ENCODE measurements at regions not wholly inside any gene's neighbourhood (a gene's known extent, or its start where the extent isn't known, plus 50 kb on each side); places are given as distances from the start of the nearest gene placed in this dataset.
"Not testable (repeated sequence)": the region's sequence is repeated elsewhere in the genome, so short reads cannot be mapped to it uniquely, and the experiment has no call there.

GRCh38 chr7:39758234-39758970 lies 135.0 kb downstream of the RALA start:
- DNase-seq (ENCODE audit: low spot score) = no peak

- DNase-seq (ENCODE audit: low spot score) = no peak
These were observed 138.1 kb downstream of the RALA start for GRCh38 chr7:39761449-39761848.

GRCh38 chr7:39762466-39762865 lies 139.1 kb downstream of the RALA start:
- DNase-seq (ENCODE audit: low spot score) = not testable (repeated sequence)

GRCh38 chr7:39762881-39763280 lies 139.5 kb downstream of the RALA start:
- not testable (repeated sequence) for DNase-seq (ENCODE audit: low spot score)

GRCh38 chr7:39765833-39766232 lies 142.5 kb downstream of the RALA start:
- DNase-seq (ENCODE audit: low spot score) = not testable (repeated sequence)

GRCh38 chr7:39768439-39768838 lies 145.1 kb downstream of the RALA start:
- not testable (repeated sequence) for DNase-seq (ENCODE audit: low spot score)

GRCh38 chr7:39774341-39774851 lies 151.0 kb downstream of the RALA start:
- DNase-seq (ENCODE audit: low spot score) = not testable (repeated sequence)

- DNase-seq (ENCODE audit: low spot score) = peak; percentile 68
These were observed 158.2 kb downstream of the RALA start for GRCh38 chr7:39781557-39781956.

- not testable (repeated sequence) for DNase-seq (ENCODE audit: low spot score)
These were observed 163.1 kb downstream of the RALA start for GRCh38 chr7:39786440-39786839.

GRCh38 chr7:39791035-39791434 lies 159.0 kb upstream of the CDK13 start:
- peak; percentile 29 for DNase-seq (ENCODE audit: low spot score)

GRCh38 chr7:39791911-39792310 lies 158.1 kb upstream of the CDK13 start:
- not testable (repeated sequence) for DNase-seq (ENCODE audit: low spot score)

- DNase-seq (ENCODE audit: low spot score) = not testable (repeated sequence)
These were observed 157.0 kb upstream of the CDK13 start for GRCh38 chr7:39793026-39793425.

- not testable (repeated sequence) for DNase-seq (ENCODE audit: low spot score)
These were observed 156.2 kb upstream of the CDK13 start for GRCh38 chr7:39793851-39794250.

- not testable (repeated sequence) for DNase-seq (ENCODE audit: low spot score)
These were observed 153.1 kb upstream of the CDK13 start for GRCh38 chr7:39796947-39797346.

GRCh38 chr7:39798077-39798476 lies 152.0 kb upstream of the CDK13 start:
- not testable (repeated sequence) for DNase-seq (ENCODE audit: low spot score)

GRCh38 chr7:39808796-39809481 lies 141.1 kb upstream of the CDK13 start:
- no peak for DNase-seq (ENCODE audit: low spot score)

- no peak for DNase-seq (ENCODE audit: low spot score)
These were observed 139.8 kb upstream of the CDK13 start for GRCh38 chr7:39810204-39810642.

- no peak for DNase-seq (ENCODE audit: low spot score)
These were observed 139.3 kb upstream of the CDK13 start for GRCh38 chr7:39810710-39811109.

- peak; percentile 45 for DNase-seq (ENCODE audit: low spot score)
These were observed 138.9 kb upstream of the CDK13 start for GRCh38 chr7:39811161-39811614.

- no peak for DNase-seq (ENCODE audit: low spot score)
These were observed 133.5 kb upstream of the CDK13 start for GRCh38 chr7:39816462-39817060.

GRCh38 chr7:39819514-39819913 lies 130.5 kb upstream of the CDK13 start:
- no peak for DNase-seq (ENCODE audit: low spot score)

- no peak for DNase-seq (ENCODE audit: low spot score)
These were observed 125.4 kb upstream of the CDK13 start for GRCh38 chr7:39824456-39825200.
